HL-60 (cell line): ENCODE measurements at regions not wholly inside any gene's neighbourhood (a gene's known extent, or its start where the extent isn't known, plus 50 kb on each side); places are given as distances from the start of the nearest gene placed in this dataset.

Source experiments
- CTCF ChIP-seq: IDR thresholded peaks from one replicate; pipeline ENCODE4 v1.5.1; 2011; ENCODE audit warnings: low read length, control low read depth, inconsistent platforms; ENCODE audit not compliant: insufficient read depth
- GABPA ChIP-seq: IDR thresholded peaks from 2 replicates; pipeline ENCODE4 v1.6.1; 2012; ENCODE audit warnings: low read depth
- POLR2AphosphoS5 ChIP-seq: IDR thresholded peaks from 2 replicates; pipeline ENCODE4 v1.6.1; 2012; ENCODE audit warnings: low read depth
- SPI1 ChIP-seq: IDR thresholded peaks from 2 replicates; pipeline ENCODE4 v1.6.1; 2012; ENCODE audit warnings: low read depth, mild to moderate bottlenecking, borderline replicate concordance

DNA sequence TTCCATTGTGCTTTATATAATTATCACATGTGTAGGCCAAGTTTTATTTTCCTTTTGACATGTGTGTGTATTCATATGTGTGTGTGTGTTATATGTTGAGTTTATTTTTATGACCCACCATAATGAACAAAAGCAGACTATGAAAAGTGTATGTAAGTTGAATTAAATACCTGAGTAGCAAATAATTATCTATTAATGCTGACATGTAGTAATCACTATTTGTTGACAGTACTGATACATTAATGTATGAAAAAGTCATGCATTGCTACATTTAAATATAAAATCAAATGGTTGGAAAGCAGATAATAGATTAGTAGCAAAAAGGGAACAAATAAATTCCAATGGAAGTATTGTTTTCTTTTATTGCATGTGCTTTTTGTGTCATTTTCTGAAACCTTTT lies 1948.5 kb upstream of the PCDH20 start:
- no peak for TF ChIP-seq CTCF
- TF ChIP-seq SPI1: no peak
- no peak for TF ChIP-seq POLR2AphosphoS5
- TF ChIP-seq GABPA: no peak
